ENCODE measurements at regions not wholly inside any gene's neighbourhood (a gene's known extent, or its start where the extent isn't known, plus 50 kb on each side); places are given as distances from the start of the nearest gene placed in this dataset.

- CTCF ChIA-PET = no interaction called here
- DNase-seq (no peak), ATAC-seq (ENCODE audit: low read depth) (no peak)
- Histone ChIP-seq H3K79me2 (ENCODE audit: control insufficient read depth, insufficient read depth, low read length) (no peaks in the 10 kb centered on the region), H3K4me1 (ENCODE audit: control insufficient read depth in 2 of 2, insufficient read depth in 2 of 2, low read length in 2 of 2) (peaks cover 0 to 4% of the 10 kb centered on the region in 2 donors), H2AFZ (ENCODE audit: insufficient read depth, low read depth, low read length, poor library complexity, severe bottlenecking) (no peak overlapping the region), H3K36me3 (replicated peaks in 1 of 2; ENCODE audit: control extremely low read depth in 1 of 2, control insufficient read depth in 1 of 2, extremely low read depth in 1 of 2, insufficient read depth in 2 of 2, low read length in 1 of 2) (no peaks in the 10 kb centered on the region), H3K4me2 (replicated peaks; ENCODE audit: low read depth, low read length, poor library complexity, severe bottlenecking) (no peak overlapping the region), H3K9me3 (ENCODE audit: control extremely low read depth in 1 of 3, control insufficient read depth in 2 of 3, insufficient read depth in 1 of 3, low read length in 2 of 3) (peaks cover 0 to 7% (median 1%) of the 10 kb centered on the region in 3 donors), H3K27me3 (replicated peaks in 1 of 4; ENCODE audit: control extremely low read depth in 1 of 4, control insufficient read depth in 3 of 4, insufficient read depth in 4 of 4, low read length in 3 of 4) (peaks cover 0 to 7% (median 0%) of the 10 kb centered on the region in 4 experiments), H3K9ac (ENCODE audit: low read length) (no peak overlapping the region), H3K4me3 (ENCODE audit: control extremely low read depth in 1 of 5, extremely low read depth in 1 of 5, insufficient read depth in 1 of 5, low read depth in 2 of 5, low read length in 4 of 5) (no peak overlapping the region), H4K20me1 (ENCODE audit: control insufficient read depth, insufficient read depth, low read length, poor library complexity, severe bottlenecking) (no peaks in the 10 kb centered on the region), H3K27ac (ENCODE audit: low read length in 2 of 2) (no peak overlapping the region)
- peaks cover 7% of the 10 kb centered on the region for H3K27me3 Mint-ChIP-seq
- no peak overlapping the region for H3K4me3 Mint-ChIP-seq
- H3K27ac Mint-ChIP-seq = no peak overlapping the region
- TF ChIP-seq, protein P1, sequence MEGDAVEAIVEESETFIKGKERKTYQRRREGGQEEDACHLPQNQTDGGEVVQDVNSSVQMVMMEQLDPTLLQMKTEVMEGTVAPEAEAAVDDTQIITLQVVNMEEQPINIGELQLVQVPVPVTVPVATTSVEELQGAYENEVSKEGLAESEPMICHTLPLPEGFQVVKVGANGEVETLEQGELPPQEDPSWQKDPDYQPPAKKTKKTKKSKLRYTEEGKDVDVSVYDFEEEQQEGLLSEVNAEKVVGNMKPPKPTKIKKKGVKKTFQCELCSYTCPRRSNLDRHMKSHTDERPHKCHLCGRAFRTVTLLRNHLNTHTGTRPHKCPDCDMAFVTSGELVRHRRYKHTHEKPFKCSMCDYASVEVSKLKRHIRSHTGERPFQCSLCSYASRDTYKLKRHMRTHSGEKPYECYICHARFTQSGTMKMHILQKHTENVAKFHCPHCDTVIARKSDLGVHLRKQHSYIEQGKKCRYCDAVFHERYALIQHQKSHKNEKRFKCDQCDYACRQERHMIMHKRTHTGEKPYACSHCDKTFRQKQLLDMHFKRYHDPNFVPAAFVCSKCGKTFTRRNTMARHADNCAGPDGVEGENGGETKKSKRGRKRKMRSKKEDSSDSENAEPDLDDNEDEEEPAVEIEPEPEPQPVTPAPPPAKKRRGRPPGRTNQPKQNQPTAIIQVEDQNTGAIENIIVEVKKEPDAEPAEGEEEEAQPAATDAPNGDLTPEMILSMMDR (IDR thresholded peaks at IDR 0.05) = no peak
- no peak for TF ChIP-seq EZH2 (IDR thresholded peaks at IDR 0.05; ENCODE audit: borderline replicate concordance, insufficient read depth, low read depth, low read length, poor library complexity, severe bottlenecking)
- H3K9me3 Mint-ChIP-seq (ENCODE audit: insufficient read depth) = no peaks in the 10 kb centered on the region
- intact Hi-C loops (cut with micrococcal nuclease) = no loop called here
- H3K4me1 Mint-ChIP-seq = no peaks in the 10 kb centered on the region
- POLR2A ChIA-PET = no interaction called here
- WGBS (ENCODE audit: insufficient coverage) = 88% methylated on average over 13 of the region's 17 CpGs
Measured at GRCh38 chr10:3415878-3416605, 243.5 kb upstream of the PITRM1 start.

DNA sequence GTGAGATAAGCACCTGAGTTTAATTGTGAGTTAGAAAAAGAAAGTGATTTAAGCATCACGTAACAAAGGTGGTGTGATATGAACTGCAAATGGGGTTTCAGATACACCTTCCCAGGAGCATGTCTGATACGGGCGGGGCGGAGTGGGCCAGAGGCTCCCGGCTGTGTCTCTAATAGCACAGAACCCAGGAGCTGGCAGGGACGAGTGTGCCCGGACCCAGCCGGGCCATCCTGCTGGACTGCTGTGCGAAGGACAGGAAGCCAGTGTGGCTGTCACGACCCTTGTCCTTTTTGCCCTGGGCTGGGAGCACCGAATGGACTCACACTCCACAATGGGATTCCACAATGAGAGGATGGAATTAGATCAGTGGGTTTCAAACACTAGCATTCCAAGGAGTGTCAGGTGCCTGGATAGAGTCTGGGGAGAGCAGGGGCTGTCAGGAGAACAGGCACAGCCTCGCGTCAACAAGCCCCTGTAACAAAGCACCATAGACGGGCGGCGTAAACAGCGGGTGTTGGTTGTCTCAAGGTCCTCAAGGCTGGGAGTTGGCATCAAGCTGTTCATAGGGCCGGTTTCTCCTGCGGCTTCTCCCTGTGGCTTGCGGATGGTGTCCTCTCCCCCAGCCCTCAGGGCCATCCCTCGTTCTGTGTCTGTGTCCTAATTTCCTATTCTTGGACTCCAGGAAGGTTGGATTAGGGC, 242.6 kb upstream of the PITRM1 start:
- no peaks in the 10 kb centered on the region for H3K9me3 Mint-ChIP-seq (ENCODE audit: insufficient read depth)
- H3K4me3 Mint-ChIP-seq = no peak overlapping the region
- no peak overlapping the region for H3K4me3 ChIP-seq (ENCODE audit: control extremely low read depth in 1 of 5, extremely low read depth in 1 of 5, insufficient read depth in 1 of 5, low read depth in 2 of 5, low read length in 4 of 5)
- peaks cover 0 to 3% (median 0%) of the 10 kb centered on the region in 4 experiments for H3K27me3 ChIP-seq (replicated peaks in 1 of 4; ENCODE audit: control extremely low read depth in 1 of 4, control insufficient read depth in 3 of 4, insufficient read depth in 4 of 4, low read length in 3 of 4)
- peaks cover 0 to 7% (median 2%) of the 10 kb centered on the region in 3 donors for H3K9me3 ChIP-seq (ENCODE audit: control extremely low read depth in 1 of 3, control insufficient read depth in 2 of 3, insufficient read depth in 1 of 3, low read length in 2 of 3)
- no peaks in the 10 kb centered on the region for H3K27me3 Mint-ChIP-seq
- H4K20me1 ChIP-seq (ENCODE audit: control insufficient read depth, insufficient read depth, low read length, poor library complexity, severe bottlenecking) = no peaks in the 10 kb centered on the region
- ATAC-seq (ENCODE audit: low read depth) (no peak), DNase-seq (no peak)
- CTCF ChIA-PET = no interaction called here
- H2AFZ ChIP-seq (ENCODE audit: insufficient read depth, low read depth, low read length, poor library complexity, severe bottlenecking) = no peak overlapping the region
- no peak overlapping the region for H3K27ac Mint-ChIP-seq
- H3K27ac ChIP-seq (ENCODE audit: low read length in 2 of 2) = no peak overlapping the region
- H3K4me1 ChIP-seq (ENCODE audit: control insufficient read depth in 2 of 2, insufficient read depth in 2 of 2, low read length in 2 of 2) = peaks cover 0 to 4% of the 10 kb centered on the region in 2 donors
- TF ChIP-seq, protein P1 (IDR thresholded peaks at IDR 0.05) = no peak
- no peak for TF ChIP-seq EZH2 (IDR thresholded peaks at IDR 0.05; ENCODE audit: borderline replicate concordance, insufficient read depth, low read depth, low read length, poor library complexity, severe bottlenecking)
- intact Hi-C loops (cut with micrococcal nuclease) = no loop called here
- H3K36me3 ChIP-seq (replicated peaks in 1 of 2; ENCODE audit: control extremely low read depth in 1 of 2, control insufficient read depth in 1 of 2, extremely low read depth in 1 of 2, insufficient read depth in 2 of 2, low read length in 1 of 2) = no peaks in the 10 kb centered on the region
- H3K9ac ChIP-seq (ENCODE audit: low read length) = no peak overlapping the region
- H3K4me2 ChIP-seq (replicated peaks; ENCODE audit: low read depth, low read length, poor library complexity, severe bottlenecking) = no peak overlapping the region
- no peaks in the 10 kb centered on the region for H3K4me1 Mint-ChIP-seq
- POLR2A ChIA-PET = no interaction called here
- no peaks in the 10 kb centered on the region for H3K79me2 ChIP-seq (ENCODE audit: control insufficient read depth, insufficient read depth, low read length)
- WGBS (ENCODE audit: insufficient coverage) = 91% methylated on average over 21 of the region's 21 CpGs

Measured in B cell (primary cell).